Activated CD4-positive, alpha-beta T cell treated with anti-CD3 and anti-CD28 coated beads for 36 hours (primary cell): ENCODE measurements at regions not wholly inside any gene's neighbourhood (a gene's known extent, or its start where the extent isn't known, plus 50 kb on each side); places are given as distances from the start of the nearest gene placed in this dataset.

Experiments used
- ATAC-seq: fragments of 200-7000 bp; cut with Tn5 transposase; one replicate; pipeline ENCODE4 v1.10.0; 2021; ENCODE audit warnings: mild to moderate bottlenecking, moderate library complexity
- CTCF ChIA-PET: fragments of 350-600 bp; sonication (Branson Sonifier 250); formaldehyde crosslinking; loops from one replicate; lab custom pipeline; 2021; ENCODE audit warnings: antibody characterized with exemption; lab: Charles Lee
- POLR2A ChIA-PET: fragments of 350-600 bp; sonication (Branson Sonifier 250); formaldehyde crosslinking; loops from one replicate; lab custom pipeline; 2021; ENCODE audit warnings: antibody characterized with exemption, inconsistent platforms; lab: Charles Lee
- DNase-seq: peaks from one replicate; pipeline ENCODE4 v3.0.0-alpha.2; 2020
- H3K27ac Mint-ChIP-seq: one replicate; pipeline ENCODE4 v1.8.0; 2021; ENCODE audit warnings: mixed read lengths
- H3K27me3 Mint-ChIP-seq: one replicate; pipeline ENCODE4 v1.8.0; 2021; ENCODE audit warnings: mixed read lengths
- H3K36me3 Mint-ChIP-seq: one replicate; pipeline ENCODE4 v1.8.0; 2021; ENCODE audit warnings: low read depth, mixed read lengths
- H3K4me1 Mint-ChIP-seq: one replicate; pipeline ENCODE4 v1.8.0; 2021; ENCODE audit warnings: mixed read lengths
- H3K4me3 Mint-ChIP-seq: one replicate; pipeline ENCODE4 v1.8.0; 2021; ENCODE audit warnings: mild to moderate bottlenecking, moderate library complexity, mixed read lengths
- H3K9me3 Mint-ChIP-seq: one replicate; pipeline ENCODE4 v1.8.0; 2021; ENCODE audit warnings: low read depth, mixed read lengths
- intact Hi-C, 2 experiments: fragments of 100-400 bp; cut with DNase I in 1 of 2; cut with micrococcal nuclease in 1 of 2; formaldehyde crosslinking; loops; one replicate each; pipeline versions ENCODE4 v1.14.2 to v1.15.1; 2022 to 2024; cut with DNase I, micrococcal nuclease

DNA sequence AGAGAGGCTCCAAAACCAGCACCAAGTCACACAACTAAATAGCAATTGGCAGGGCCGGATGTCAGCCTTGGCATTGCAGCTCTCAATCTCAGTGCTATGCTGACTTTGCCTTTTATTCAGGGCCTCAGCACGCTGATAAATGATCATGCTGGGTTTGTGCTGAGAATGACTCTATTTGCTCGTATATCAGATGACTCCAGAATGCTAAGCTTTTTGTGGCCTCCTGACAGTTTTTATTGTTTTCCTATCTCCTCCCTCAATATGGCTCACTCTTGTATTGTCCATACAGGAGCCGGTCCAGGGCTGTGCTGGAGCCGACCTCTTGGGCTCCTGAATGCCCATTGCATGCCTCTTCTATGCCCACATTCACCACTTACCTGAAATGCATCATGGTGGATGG is 211.0 kb downstream of the EFNB2 start:
- peaks cover 9% of the 10 kb centered on the region for H3K9me3 Mint-ChIP-seq
- ATAC-seq (no peak), DNase-seq (no peak)
- H3K4me1 Mint-ChIP-seq, result no peaks in the 10 kb centered on the region
- intact Hi-C loops, result no loop called here
- no peaks in the 10 kb centered on the region for H3K36me3 Mint-ChIP-seq
- H3K4me3 Mint-ChIP-seq, result no peak overlapping the region
- no peaks in the 10 kb centered on the region for H3K27me3 Mint-ChIP-seq
- ChIA-PET POLR2A (no interaction called here), CTCF (interaction anchor here (0.5 kb wide), 1 partner anchor 1670 kb away, joined by 4 read pairs; no protein-coding TSS in a partner anchor)
- no peak overlapping the region for H3K27ac Mint-ChIP-seq

DNA sequence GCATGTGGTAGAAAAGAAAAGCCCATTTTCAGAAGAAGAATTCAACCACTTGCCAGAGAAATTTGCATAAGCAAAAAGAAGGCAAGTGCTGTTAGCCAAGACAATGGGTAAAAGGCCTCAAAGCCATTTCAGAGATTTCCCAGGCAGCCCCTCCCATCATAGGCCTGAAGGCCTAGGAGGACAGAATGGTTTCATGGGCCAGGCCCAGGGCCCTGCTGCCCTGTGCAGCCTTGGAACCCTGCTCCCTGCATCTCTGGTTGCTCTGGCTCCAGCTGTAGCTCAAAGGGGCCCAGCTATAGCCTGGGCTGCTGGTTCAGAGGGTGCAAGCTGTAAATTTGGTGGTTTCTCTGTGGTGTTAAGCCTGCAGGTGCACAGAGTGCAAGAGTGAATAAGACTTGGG is 212.8 kb downstream of the EFNB2 start:
- no peak for DNase-seq
- peaks cover 9% of the 10 kb centered on the region for H3K9me3 Mint-ChIP-seq
- intact Hi-C loops, result no loop called here

DNA sequence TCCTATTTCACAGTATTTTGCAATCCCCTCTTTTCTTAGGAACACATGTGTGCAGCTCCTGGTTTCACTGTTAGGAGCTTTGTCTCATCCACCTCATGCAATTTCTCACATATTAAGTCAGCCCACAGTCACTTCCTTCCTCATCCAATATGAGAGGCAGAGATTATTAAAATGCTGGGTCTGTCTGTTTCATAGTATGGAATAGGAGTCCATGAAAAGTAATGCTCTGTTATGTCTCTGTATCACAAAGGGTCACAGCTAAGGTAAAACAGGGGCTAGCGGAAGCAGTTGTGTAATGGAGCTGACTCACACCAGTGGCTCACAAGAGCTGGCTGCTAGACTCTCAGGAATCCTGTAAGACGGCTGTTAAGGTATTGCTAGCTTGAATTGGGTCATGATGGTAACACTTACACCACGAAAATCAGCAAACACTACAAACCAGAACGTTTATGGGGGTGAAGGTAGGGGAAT is 216.5 kb downstream of the EFNB2 start:
- CTCF ChIA-PET, result no interaction called here

More for the DNA sequence above, 212.8 kb downstream of the EFNB2 start:
- H3K4me3 Mint-ChIP-seq, result no peak overlapping the region
- no peaks in the 10 kb centered on the region for H3K27me3 Mint-ChIP-seq
- ChIA-PET POLR2A (no interaction called here), CTCF (no interaction called here)
- no peaks in the 10 kb centered on the region for H3K4me1 Mint-ChIP-seq
- H3K36me3 Mint-ChIP-seq, result no peaks in the 10 kb centered on the region
- H3K27ac Mint-ChIP-seq, result no peak overlapping the region
- ATAC-seq, result no peak

DNA sequence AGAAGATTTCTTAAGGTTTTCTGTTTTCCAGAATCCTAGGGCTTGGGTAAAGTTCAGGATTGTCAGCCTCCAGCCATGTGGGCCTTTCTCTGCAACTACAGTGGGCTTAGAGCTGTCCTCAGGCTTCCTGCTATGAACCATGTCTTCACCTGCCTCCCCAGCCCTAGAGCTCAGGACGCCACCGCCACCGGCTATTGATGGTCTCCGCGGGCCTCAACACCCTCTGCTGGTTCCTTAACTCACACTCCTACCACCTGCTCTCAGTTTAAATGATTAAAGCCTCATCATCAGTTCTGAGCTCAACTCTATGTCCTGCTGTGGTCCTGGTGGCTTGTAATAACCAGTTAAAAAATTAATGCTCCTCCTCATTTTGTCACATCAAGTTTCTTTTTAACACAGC is 221.0 kb downstream of the EFNB2 start:
- no peak for DNase-seq
- no peaks in the 10 kb centered on the region for H3K9me3 Mint-ChIP-seq
- no peak overlapping the region for H3K4me3 Mint-ChIP-seq
- no peak for ATAC-seq
- intact Hi-C loops, result no loop called here
- no peaks in the 10 kb centered on the region for H3K36me3 Mint-ChIP-seq
- H3K27ac Mint-ChIP-seq, result no peak overlapping the region
- ChIA-PET POLR2A (no interaction called here), CTCF (no interaction called here)
- H3K27me3 Mint-ChIP-seq, result no peaks in the 10 kb centered on the region
- H3K4me1 Mint-ChIP-seq, result no peaks in the 10 kb centered on the region

More for the DNA sequence above, 216.5 kb downstream of the EFNB2 start:
- DNase-seq, result no peak
- no peak overlapping the region for H3K27ac Mint-ChIP-seq
- H3K4me1 Mint-ChIP-seq, result no peaks in the 10 kb centered on the region
- no peaks in the 10 kb centered on the region for H3K36me3 Mint-ChIP-seq
- no peak for ATAC-seq
- peaks cover 9% of the 10 kb centered on the region for H3K9me3 Mint-ChIP-seq
- H3K27me3 Mint-ChIP-seq, result no peaks in the 10 kb centered on the region
- intact Hi-C loops, result no loop called here
- no peak overlapping the region for H3K4me3 Mint-ChIP-seq
- POLR2A ChIA-PET, result no interaction called here

DNA sequence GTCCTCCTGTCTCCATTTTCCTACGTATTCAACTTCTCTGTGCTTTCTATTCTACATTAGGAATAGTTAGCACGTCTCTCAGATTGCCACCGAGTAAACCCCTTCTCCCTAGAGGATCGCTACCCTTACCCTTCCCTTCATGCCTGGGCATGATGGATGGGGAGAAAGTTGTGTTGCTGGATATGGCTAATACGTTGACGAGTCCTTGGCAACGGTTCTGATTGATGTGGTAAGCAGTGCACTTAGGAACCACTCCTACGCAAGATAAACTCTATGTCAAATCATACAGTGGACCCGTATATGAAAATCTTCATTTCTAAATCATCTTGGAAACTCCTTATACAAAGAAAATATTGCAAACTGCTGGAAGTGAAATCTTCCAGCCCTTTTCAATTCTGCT is 224.5 kb downstream of the EFNB2 start:
- POLR2A ChIA-PET, result no interaction called here
- DNase-seq (no peak), ATAC-seq (no peak)
- Mint-ChIP-seq H3K9me3 (peaks cover 4% of the 10 kb centered on the region), H3K36me3 (no peaks in the 10 kb centered on the region), H3K4me1 (no peaks in the 10 kb centered on the region), H3K27me3 (no peaks in the 10 kb centered on the region), H3K27ac (no peak overlapping the region), H3K4me3 (no peak overlapping the region)
- intact Hi-C loops, result no loop called here
- CTCF ChIA-PET, result no interaction called here

DNA sequence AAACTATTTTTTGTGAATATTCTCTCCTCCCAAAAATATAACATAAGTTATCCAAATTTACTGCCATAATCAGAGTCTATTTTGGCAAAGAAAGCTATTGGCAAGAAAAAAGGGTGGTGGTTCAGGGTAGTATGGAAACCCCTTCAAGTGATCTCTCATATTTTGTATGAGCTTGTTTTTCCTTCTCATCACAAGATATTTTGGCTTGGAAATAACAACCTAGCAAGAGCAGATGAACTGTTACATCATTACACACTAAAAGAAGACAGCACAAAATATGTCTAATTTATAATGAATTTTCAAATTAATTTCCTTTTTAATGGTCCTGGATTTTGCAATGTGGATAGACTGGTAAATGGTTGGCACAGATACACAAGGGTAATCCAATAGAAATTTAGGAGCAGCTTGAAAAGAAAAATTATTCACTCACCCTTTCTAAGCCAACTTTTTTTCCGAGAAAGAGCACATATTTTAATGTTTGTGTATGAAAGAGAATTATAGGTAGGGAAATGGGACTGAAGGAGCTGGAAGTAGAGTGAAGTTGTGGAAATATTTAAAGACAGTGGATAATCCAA is 225.1 kb downstream of the EFNB2 start:
- DNase-seq (no peak), ATAC-seq (no peak)
- H3K36me3 Mint-ChIP-seq, result no peaks in the 10 kb centered on the region
- H3K27me3 Mint-ChIP-seq, result no peaks in the 10 kb centered on the region
- H3K4me3 Mint-ChIP-seq, result no peak overlapping the region
- peaks cover 4% of the 10 kb centered on the region for H3K9me3 Mint-ChIP-seq
- H3K4me1 Mint-ChIP-seq, result no peaks in the 10 kb centered on the region
- ChIA-PET CTCF (no interaction called here), POLR2A (no interaction called here)
- no peak overlapping the region for H3K27ac Mint-ChIP-seq
- intact Hi-C loops, result no loop called here

DNA sequence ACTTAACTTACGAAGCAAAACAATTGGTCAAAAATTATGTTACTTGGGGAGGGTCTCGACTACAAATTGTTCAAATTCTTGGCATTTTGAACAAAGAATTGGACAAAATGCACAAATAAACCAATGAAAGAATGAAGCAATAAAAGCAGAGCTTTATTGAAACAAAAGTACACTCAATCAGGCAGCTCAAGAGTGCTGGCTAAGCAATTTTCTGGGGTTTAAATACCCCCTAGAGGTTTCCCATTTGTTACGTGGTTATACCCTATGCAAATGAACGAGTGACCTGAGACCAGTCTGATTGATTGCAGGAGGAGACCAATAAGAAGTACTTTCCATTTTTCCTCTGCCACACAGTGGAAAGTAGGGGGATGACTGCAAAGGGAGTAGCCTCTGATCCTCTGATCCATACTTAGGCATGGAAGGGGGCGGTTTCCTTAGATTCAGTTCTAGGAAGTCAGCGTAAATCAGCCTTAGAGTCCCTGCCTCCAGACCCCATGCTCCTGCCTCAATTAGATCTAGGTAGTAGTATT is 228.6 kb downstream of the EFNB2 start:
- ChIA-PET CTCF (no interaction called here), POLR2A (no interaction called here)
- Mint-ChIP-seq H3K36me3 (no peaks in the 10 kb centered on the region), H3K9me3 (peaks cover 4% of the 10 kb centered on the region), H3K27ac (no peak overlapping the region), H3K27me3 (no peaks in the 10 kb centered on the region), H3K4me3 (no peak overlapping the region), H3K4me1 (no peaks in the 10 kb centered on the region)
- DNase-seq, result no peak
- intact Hi-C loops, result no loop called here
- ATAC-seq, result no peak

DNA sequence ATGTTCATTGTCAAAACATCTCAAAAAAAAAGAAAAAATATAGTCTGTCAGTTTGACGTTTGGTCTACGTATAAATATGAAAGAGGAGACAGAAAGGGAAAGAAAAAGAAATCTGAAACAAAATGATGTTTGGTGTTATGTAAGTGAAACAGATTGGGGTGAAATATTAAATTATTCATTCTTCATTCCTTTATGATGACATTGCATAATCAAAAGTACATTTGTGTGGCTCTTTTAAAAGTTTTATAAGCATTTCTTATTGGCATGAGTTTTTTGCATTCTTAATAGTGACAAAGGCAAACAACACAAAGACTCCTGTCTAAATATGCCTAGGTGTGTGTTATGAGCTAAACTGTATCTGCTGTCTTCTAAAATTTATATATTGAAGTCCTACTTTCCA is 232.6 kb downstream of the EFNB2 start:
- Mint-ChIP-seq H3K4me1 (no peaks in the 10 kb centered on the region), H3K27me3 (peaks cover 3% of the 10 kb centered on the region), H3K4me3 (no peak overlapping the region), H3K36me3 (no peaks in the 10 kb centered on the region), H3K9me3 (peaks cover 4% of the 10 kb centered on the region), H3K27ac (no peak overlapping the region)
- intact Hi-C loops, result no loop called here
- CTCF ChIA-PET, result no interaction called here
- DNase-seq (no peak), ATAC-seq (no peak)
- POLR2A ChIA-PET, result no interaction called here

DNA sequence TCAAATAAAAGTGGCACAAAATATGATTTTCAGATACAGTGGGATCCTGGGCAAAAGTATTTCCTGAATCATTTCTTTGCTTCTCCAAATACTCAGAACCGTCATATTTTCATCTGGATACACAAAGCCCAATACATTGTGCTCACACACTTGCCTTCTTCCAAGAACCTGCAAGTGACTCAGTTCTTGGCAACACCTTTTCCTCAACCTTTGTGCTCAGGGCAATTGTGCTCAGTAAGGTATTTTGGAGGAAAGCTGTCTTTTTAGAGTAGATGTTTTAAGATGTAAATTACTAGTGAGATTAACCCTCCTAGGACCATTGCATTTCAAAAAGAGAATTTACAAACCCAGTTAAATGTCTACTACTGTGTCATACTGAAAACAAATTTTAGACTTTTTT is 233.5 kb downstream of the EFNB2 start:
- DNase-seq, result no peak
- H3K4me3 Mint-ChIP-seq, result no peak overlapping the region
- H3K27ac Mint-ChIP-seq, result no peak overlapping the region
- peaks cover 3% of the 10 kb centered on the region for H3K27me3 Mint-ChIP-seq
- H3K36me3 Mint-ChIP-seq, result no peaks in the 10 kb centered on the region
- no peak for ATAC-seq
- intact Hi-C loops, result no loop called here
- H3K9me3 Mint-ChIP-seq, result peaks cover 4% of the 10 kb centered on the region
- POLR2A ChIA-PET, result no interaction called here
- H3K4me1 Mint-ChIP-seq, result no peaks in the 10 kb centered on the region
- CTCF ChIA-PET, result interaction anchor here (0.6 kb wide), 1 partner anchor 34 kb away, joined by 3 read pairs; no protein-coding TSS in a partner anchor

DNA sequence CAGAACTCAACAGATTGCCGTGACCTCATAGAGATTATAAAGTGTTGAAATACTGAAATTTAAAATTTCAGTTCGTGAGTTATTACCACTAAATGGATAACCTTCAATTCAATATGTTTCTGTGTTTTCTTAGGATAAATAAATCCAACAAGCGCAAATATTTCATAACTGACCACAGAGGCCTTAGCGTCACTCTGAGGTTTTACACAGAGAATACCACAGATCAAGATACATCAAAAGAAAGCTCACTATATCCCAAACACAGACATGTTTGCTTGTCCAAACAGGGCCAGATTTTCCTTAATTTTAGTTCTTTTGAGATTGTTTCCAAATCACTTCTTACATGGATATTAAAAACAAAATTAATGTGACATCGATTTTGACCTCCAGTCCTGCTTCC is 235.8 kb downstream of the EFNB2 start:
- Mint-ChIP-seq H3K36me3 (no peaks in the 10 kb centered on the region), H3K4me3 (no peak overlapping the region), H3K27me3 (peaks cover 3% of the 10 kb centered on the region), H3K9me3 (no peaks in the 10 kb centered on the region), H3K27ac (no peak overlapping the region), H3K4me1 (no peaks in the 10 kb centered on the region)
- DNase-seq (no peak), ATAC-seq (no peak)
- CTCF ChIA-PET, result no interaction called here
- intact Hi-C loops, result no loop called here
- POLR2A ChIA-PET, result no interaction called here

DNA sequence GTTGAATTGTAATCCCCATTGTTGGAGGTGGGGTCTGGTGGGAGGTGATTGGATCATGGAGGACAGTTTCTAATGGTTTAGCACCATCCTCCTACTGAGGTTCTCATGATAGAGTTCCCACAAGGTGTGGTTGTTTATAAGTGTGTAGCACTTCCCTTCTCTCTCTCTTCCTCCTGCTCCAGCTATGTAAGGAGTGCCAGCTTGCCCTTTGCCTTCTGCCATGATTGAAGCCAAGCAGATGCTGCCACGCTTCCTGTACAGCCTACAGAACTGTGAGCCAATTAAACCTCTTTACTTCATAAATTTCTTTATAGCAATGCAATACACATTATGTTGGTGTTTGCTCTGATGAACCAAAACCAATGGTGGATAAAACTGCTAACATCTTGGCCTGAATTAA is 238.2 kb downstream of the EFNB2 start:
- Mint-ChIP-seq H3K27me3 (peaks cover 3% of the 10 kb centered on the region), H3K4me3 (no peak overlapping the region), H3K4me1 (no peaks in the 10 kb centered on the region), H3K36me3 (no peaks in the 10 kb centered on the region), H3K27ac (no peak overlapping the region), H3K9me3 (no peaks in the 10 kb centered on the region)
- POLR2A ChIA-PET, result no interaction called here
- intact Hi-C loops, result no loop called here
- ATAC-seq, result no peak
- CTCF ChIA-PET, result no interaction called here
- DNase-seq, result no peak

DNA sequence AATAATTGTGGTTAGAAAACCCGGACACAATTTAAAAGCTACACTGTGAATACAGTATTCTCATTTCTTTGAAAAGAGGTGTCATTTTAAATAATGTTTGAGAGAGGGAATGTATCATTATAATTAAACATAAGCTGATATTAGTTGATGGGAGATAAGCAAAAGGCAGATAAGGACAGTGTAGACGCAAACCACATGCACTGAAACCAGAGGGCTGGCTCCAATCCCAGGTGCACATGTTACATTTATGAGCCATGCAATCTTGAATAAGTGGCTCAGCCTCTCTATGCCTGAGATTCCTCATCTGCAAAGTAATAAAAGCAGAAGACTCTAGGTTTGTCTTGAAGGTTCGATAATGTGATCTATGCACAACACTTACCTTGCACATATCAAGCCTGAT is 238.7 kb downstream of the EFNB2 start:
- no peak overlapping the region for H3K27ac Mint-ChIP-seq
- intact Hi-C loops, result no loop called here
- H3K4me3 Mint-ChIP-seq, result no peak overlapping the region
- CTCF ChIA-PET, result no interaction called here
- H3K36me3 Mint-ChIP-seq, result no peaks in the 10 kb centered on the region
- no peaks in the 10 kb centered on the region for H3K4me1 Mint-ChIP-seq
- H3K9me3 Mint-ChIP-seq, result no peaks in the 10 kb centered on the region
- ATAC-seq (no peak), DNase-seq (no peak)
- POLR2A ChIA-PET, result no interaction called here
- H3K27me3 Mint-ChIP-seq, result peaks cover 3% of the 10 kb centered on the region
